ENCODE measurements at regions not wholly inside any gene's neighbourhood (a gene's known extent, or its start where the extent isn't known, plus 50 kb on each side); places are given as distances from the start of the nearest gene placed in this dataset.

- no peak for TF ChIP-seq POLR2A (IDR thresholded peaks at IDR 0.05)
- TF ChIP-seq, protein P1, sequence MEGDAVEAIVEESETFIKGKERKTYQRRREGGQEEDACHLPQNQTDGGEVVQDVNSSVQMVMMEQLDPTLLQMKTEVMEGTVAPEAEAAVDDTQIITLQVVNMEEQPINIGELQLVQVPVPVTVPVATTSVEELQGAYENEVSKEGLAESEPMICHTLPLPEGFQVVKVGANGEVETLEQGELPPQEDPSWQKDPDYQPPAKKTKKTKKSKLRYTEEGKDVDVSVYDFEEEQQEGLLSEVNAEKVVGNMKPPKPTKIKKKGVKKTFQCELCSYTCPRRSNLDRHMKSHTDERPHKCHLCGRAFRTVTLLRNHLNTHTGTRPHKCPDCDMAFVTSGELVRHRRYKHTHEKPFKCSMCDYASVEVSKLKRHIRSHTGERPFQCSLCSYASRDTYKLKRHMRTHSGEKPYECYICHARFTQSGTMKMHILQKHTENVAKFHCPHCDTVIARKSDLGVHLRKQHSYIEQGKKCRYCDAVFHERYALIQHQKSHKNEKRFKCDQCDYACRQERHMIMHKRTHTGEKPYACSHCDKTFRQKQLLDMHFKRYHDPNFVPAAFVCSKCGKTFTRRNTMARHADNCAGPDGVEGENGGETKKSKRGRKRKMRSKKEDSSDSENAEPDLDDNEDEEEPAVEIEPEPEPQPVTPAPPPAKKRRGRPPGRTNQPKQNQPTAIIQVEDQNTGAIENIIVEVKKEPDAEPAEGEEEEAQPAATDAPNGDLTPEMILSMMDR (IDR thresholded peaks at IDR 0.05), result no peak
These were observed 78.3 kb upstream of the MAP4K4 start for GRCh38 chr2:101619191-101619591.

Data from transverse colon (tissue), 3 donors.